Prostate gland (tissue), 2 donors: ENCODE measurements at regions not wholly inside any gene's neighbourhood (a gene's known extent, or its start where the extent isn't known, plus 50 kb on each side); places are given as distances from the start of the nearest gene placed in this dataset.

Experiments used
- DNase-seq: peaks from one replicate; pipeline ENCODE4 v3.0.0-alpha.2; 2019; ENCODE audit warnings: low spot score
- H3K27ac ChIP-seq, 2 donors: fragments of 200-600 bp; sonication (generic); 2 replicates each; pipeline ENCODE4 v1.5.1; 2017 to 2019
- H3K27me3 ChIP-seq: fragments of 200-600 bp; sonication (generic); replicated peaks from 2 replicates; pipeline ENCODE4 v1.5.1; 2019; ENCODE audit not compliant: insufficient read depth
- H3K36me3 ChIP-seq, 2 donors: fragments of 200-600 bp; sonication (generic); 1 replicate in 1 of 2; 2 replicates in 1 of 2; pipeline versions ENCODE4 v1.5.1 to v1.8.1; 2017 to 2019
- H3K4me1 ChIP-seq: fragments of 200-600 bp; sonication (generic); replicated peaks from 2 replicates; pipeline ENCODE4 v1.5.1; 2019
- H3K4me3 ChIP-seq, 2 donors: fragments of 200-600 bp; sonication (generic); 2 replicates each; pipeline ENCODE4 v1.5.1; 2017 to 2019
- H3K9me3 ChIP-seq: fragments of 200-600 bp; sonication (generic); 2 replicates; pipeline ENCODE4 v1.5.1; 2017
- CTCF ChIP-seq, 4 experiments: fragments of 200-600 bp in 2 of 4; fragments of 450-650 bp in 2 of 4; sonication (generic) in 2 of 4; IDR thresholded peaks; 1 replicate in 3 of 4; 2 replicates in 1 of 4; pipeline ENCODE4 v1.5.1; 2016 to 2019; ENCODE audit warnings: antibody characterized with exemption in 4 of 4, mild to moderate bottlenecking in 2 of 4, moderate library complexity in 2 of 4
- POLR2A ChIP-seq: fragments of 450-650 bp; IDR thresholded peaks from one replicate; pipeline ENCODE4 v1.6.1; 2016; ENCODE audit warnings: antibody characterized with exemption, mild to moderate bottlenecking
- POLR2AphosphoS5 ChIP-seq: sonication (generic); formaldehyde crosslinking; IDR thresholded peaks from one replicate; pipeline ENCODE4 v1.6.1; 2017; ENCODE audit warnings: antibody characterized with exemption
- WGBS: methylation state at CpG from one replicate; pipeline ENCODE4 v1.1.5; 2018; 5-methylcytosine and 5-hydroxymethylcytosine counted together
- intact Hi-C: fragments of 100-400 bp; cut with DNase I; formaldehyde crosslinking; loops from one replicate; pipeline ENCODE4 v1.14.2; 2022

DNA sequence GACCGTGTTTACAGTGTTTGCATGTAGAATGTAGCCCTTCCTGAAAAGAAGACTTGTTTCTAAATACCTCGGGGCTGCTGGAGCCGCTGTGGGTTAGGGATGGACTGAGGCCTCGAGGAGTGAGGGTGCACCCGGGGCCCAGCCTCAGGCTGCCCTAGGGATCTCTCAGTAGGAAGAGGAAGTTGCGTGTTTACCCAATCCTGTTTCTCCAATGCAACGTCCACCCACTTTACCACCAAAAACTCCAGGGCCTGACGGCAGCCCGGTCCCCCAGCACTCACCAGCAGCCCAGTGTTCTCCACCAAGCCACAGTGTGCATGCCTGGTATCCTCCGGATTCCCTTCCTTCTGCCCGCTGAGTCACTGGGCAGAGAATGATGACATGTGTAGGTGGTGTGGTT, 255.8 kb downstream of the GLI2 start:
- intact Hi-C loops: no loop called here
- no peak overlapping the region for H3K27ac ChIP-seq
- no peak for TF ChIP-seq CTCF (IDR thresholded peaks at IDR 0.05)
- TF ChIP-seq POLR2AphosphoS5: no peak
- TF ChIP-seq POLR2A: no peak
- H3K4me3 ChIP-seq: no peak overlapping the region
- H3K4me1 ChIP-seq: no peaks in the 10 kb centered on the region
- no peak for DNase-seq
- no peaks in the 10 kb centered on the region for H3K9me3 ChIP-seq
- H3K27me3 ChIP-seq: no peaks in the 10 kb centered on the region
- no peaks in the 10 kb centered on the region for H3K36me3 ChIP-seq
- 85% methylated on average over 11 of the region's 11 CpGs for WGBS

GRCh38 chr2:120992791-120993555, 257.3 kb downstream of the GLI2 start:
- Histone ChIP-seq H3K27ac (no peak overlapping the region), H3K27me3 (no peaks in the 10 kb centered on the region), H3K36me3 (no peaks in the 10 kb centered on the region), H3K4me1 (no peaks in the 10 kb centered on the region), H3K9me3 (no peaks in the 10 kb centered on the region), H3K4me3 (no peak overlapping the region)
- intact Hi-C loops: no loop called here
- no peak for TF ChIP-seq CTCF (IDR thresholded peaks at IDR 0.05)
- no peak for TF ChIP-seq POLR2AphosphoS5
- TF ChIP-seq POLR2A: no peak
- WGBS: 93% methylated on average over 11 of the region's 11 CpGs
- no peak for DNase-seq

DNA sequence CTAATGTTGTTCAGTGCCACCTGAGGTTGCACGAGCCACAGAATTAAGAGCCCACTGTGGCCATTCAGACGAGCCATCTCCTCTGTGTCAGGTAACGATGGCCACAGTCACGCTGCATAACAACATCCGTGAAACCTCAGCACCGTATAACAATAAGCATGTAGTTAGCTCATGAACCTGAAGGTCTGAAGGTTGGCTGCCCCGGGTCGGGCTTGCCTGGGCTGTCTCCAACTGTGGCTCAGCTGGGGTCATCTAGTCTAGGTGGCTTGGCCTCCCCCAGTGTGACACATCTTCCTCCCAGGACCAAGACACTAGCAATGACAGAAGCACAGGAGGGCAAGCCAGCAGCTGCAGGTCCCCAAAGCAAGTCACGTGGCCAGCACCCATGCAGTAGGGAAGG, 258.0 kb downstream of the GLI2 start:
- Histone ChIP-seq H3K4me1 (no peaks in the 10 kb centered on the region), H3K9me3 (no peaks in the 10 kb centered on the region), H3K27ac (no peak overlapping the region), H3K4me3 (no peak overlapping the region), H3K36me3 (no peaks in the 10 kb centered on the region), H3K27me3 (no peaks in the 10 kb centered on the region)
- DNase-seq: no peak
- intact Hi-C loops: no loop called here
- no peak for TF ChIP-seq POLR2AphosphoS5
- TF ChIP-seq CTCF (IDR thresholded peaks at IDR 0.05): no peak
- no peak for TF ChIP-seq POLR2A
- WGBS: 80% methylated on average over 8 of the region's 9 CpGs

DNA sequence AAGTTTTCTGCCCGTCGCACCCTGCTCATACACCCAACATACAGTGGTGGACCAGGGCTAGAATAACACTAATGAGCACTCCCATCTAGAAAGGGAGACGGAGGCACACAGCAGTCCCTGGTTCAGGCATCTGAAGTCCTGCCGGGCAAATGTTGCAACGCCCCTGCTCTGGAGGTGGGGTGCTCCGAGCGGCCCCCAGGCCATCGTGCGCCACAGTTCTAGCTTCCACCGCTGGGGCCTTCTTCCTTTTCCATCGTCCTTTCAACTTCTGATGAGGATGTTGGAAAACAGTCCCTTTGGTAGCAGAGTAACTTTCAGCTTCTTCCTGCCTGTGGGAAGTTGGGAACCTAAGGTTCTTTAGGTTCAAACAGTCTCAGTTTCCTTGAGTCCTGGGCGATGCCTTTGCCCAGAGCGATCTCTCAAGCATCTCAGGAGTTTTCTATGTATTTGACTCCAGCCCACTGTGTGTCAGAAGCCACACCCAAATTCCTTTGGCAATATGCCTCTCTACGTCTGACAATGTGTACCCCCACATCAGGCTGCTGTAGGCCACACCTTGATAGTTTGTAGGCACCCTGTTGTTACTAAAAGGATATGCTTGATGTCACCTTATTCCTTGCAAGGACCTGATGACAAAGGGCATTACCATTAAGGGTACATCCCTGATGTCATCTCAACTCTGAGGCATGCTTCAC, 258.8 kb downstream of the GLI2 start:
- intact Hi-C loops: no loop called here
- DNase-seq: no peak
- no peak overlapping the region for H3K27ac ChIP-seq
- H3K9me3 ChIP-seq: no peaks in the 10 kb centered on the region
- H3K36me3 ChIP-seq: no peaks in the 10 kb centered on the region
- 93% methylated on average over 14 of the region's 14 CpGs for WGBS
- H3K27me3 ChIP-seq: no peaks in the 10 kb centered on the region
- TF ChIP-seq CTCF (IDR thresholded peaks at IDR 0.05): no peak
- TF ChIP-seq POLR2AphosphoS5: no peak
- TF ChIP-seq POLR2A: no peak
- no peak overlapping the region for H3K4me3 ChIP-seq
- no peaks in the 10 kb centered on the region for H3K4me1 ChIP-seq

DNA sequence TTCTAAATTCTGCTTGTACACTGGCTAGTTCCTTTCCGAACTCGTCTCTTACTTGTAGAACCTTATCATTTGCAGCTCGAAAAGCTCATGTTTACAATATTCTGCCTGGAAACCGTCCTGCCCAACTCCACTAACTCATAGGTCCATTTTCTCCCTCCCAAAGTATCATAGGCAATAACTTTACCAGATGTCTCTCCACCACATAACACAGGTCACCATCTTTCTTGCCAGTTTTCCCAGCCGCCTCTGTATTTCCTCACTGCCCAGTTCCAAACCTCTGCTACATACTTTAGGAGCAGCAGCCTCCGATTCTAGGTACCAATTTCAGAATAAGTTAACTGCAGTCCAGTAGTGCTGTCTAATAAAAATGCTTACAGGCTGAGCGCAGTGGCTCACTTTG, 259.5 kb downstream of the GLI2 start:
- Histone ChIP-seq H3K36me3 (no peaks in the 10 kb centered on the region), H3K27ac (no peak overlapping the region), H3K4me1 (no peaks in the 10 kb centered on the region), H3K9me3 (no peaks in the 10 kb centered on the region), H3K4me3 (no peak overlapping the region), H3K27me3 (no peaks in the 10 kb centered on the region)
- intact Hi-C loops: no loop called here
- DNase-seq: no peak
- TF ChIP-seq CTCF (IDR thresholded peaks at IDR 0.05) (no peak), POLR2A (no peak), POLR2AphosphoS5 (no peak)
- 89% methylated on average over 7 of the region's 7 CpGs for WGBS
